ENCODE measurements at regions not wholly inside any gene's neighbourhood (a gene's known extent, or its start where the extent isn't known, plus 50 kb on each side); places are given as distances from the start of the nearest gene placed in this dataset.

DNA sequence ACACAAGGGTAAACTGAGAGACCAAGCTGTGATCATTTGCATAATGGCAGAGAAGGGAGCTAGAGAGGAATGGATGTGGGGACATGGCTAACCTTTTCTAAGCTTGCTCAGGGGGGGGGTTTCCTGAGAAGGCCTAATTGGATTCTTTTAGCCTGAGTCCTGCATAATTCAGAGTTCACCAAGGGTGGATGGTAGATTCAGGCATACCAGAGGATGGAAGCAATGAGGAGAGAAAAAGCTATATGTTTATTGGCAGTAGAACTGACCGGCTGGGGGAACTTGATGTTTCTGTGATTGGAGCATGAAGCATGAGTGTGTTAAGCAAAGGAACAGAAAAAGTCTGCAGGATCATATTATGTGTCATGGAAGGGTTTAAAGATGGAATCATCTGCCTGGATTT lies 65.9 kb upstream of the KLF12 start:
- in situ Hi-C loops (cut with MboI), result no loop called here
- Histone ChIP-seq H3K4me3 (no peak overlapping the region), H3K4me1 (ENCODE audit: control insufficient read depth, insufficient read depth, low read length) (no peaks in the 10 kb centered on the region), H2AFZ (ENCODE audit: control insufficient read depth, low read depth, low read length) (no peak overlapping the region), H3K9me3 (replicated peaks; ENCODE audit: control insufficient read depth, insufficient read depth, low read length) (no peaks in the 10 kb centered on the region), H3K4me2 (ENCODE audit: control insufficient read depth, insufficient read depth) (no peak overlapping the region), H4K20me1 (ENCODE audit: control insufficient read depth, insufficient read depth) (no peaks in the 10 kb centered on the region), H3K9ac (ENCODE audit: control insufficient read depth, insufficient read depth, low read length) (no peak overlapping the region), H3K79me2 (ENCODE audit: control insufficient read depth, insufficient read depth, low read length) (no peaks in the 10 kb centered on the region), H3K27ac (ENCODE audit: control insufficient read depth, insufficient read depth) (no peak overlapping the region), H3K36me3 (ENCODE audit: control insufficient read depth in 2 of 2, insufficient read depth in 2 of 2, low read length in 1 of 2) (no peaks in the 10 kb centered on the region), H3K27me3 (replicated peaks in 1 of 2; ENCODE audit: control insufficient read depth in 2 of 2, insufficient read depth in 2 of 2, low read length in 1 of 2) (no peaks in the 10 kb centered on the region; a peak in 1 of 4 replicates)
- WGBS (ENCODE audit: insufficient coverage, insufficient replicate concordance, low lambda C conversion rate, missing lambda C conversion rate), result 92% methylated on average over 1 of the region's 1 CpG
- ChIA-PET RAD21 (ENCODE audit: unreplicated experiment) (no interaction called here), SMC1A (ENCODE audit: uncharacterized antibody, unreplicated experiment) (interaction anchor here (0.9 kb wide), 1 partner anchor 10 kb away, joined by 3 read pairs; no protein-coding TSS in a partner anchor), POLR2A (no interaction called here), CTCF (no interaction called here)
- ATAC-seq (no peak), FAIRE-seq (no peak), DNase-seq (ENCODE audit: low read depth, low spot score) (no peak)
- no peak for TF ChIP-seq NR2C1 (IDR thresholded peaks at IDR 0.05)
- TF ChIP-seq CHD4 (IDR thresholded peaks at IDR 0.05), result no peak
- TF ChIP-seq CREM (IDR thresholded peaks at IDR 0.05; ENCODE audit: low read depth), result no peak
- TF ChIP-seq CTCF (IDR thresholded peaks at IDR 0.05 in 2 of 3, conservative IDR thresholded peaks at IDR 0.05 in 1 of 3; ENCODE audit: control insufficient read depth in 2 of 3, extremely low read depth in 1 of 3, insufficient read depth in 1 of 3, low read depth in 3 of 3, low read length in 3 of 3), result no peak
- TF ChIP-seq NFIC (IDR thresholded peaks at IDR 0.05; ENCODE audit: low read depth, low read length), result no peak
- TF ChIP-seq, protein P1, sequence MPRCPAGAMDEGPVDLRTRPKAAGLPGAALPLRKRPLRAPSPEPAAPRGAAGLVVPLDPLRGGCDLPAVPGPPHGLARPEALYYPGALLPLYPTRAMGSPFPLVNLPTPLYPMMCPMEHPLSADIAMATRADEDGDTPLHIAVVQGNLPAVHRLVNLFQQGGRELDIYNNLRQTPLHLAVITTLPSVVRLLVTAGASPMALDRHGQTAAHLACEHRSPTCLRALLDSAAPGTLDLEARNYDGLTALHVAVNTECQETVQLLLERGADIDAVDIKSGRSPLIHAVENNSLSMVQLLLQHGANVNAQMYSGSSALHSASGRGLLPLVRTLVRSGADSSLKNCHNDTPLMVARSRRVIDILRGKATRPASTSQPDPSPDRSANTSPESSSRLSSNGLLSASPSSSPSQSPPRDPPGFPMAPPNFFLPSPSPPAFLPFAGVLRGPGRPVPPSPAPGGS (IDR thresholded peaks at IDR 0.05; ENCODE audit: borderline replicate concordance, insufficient read depth, low read depth, low read length, poor library complexity, severe bottlenecking), result no peak
- no peak for TF ChIP-seq TARDBP (IDR thresholded peaks at IDR 0.05; ENCODE audit: borderline replicate concordance)
- TF ChIP-seq, protein P2, sequence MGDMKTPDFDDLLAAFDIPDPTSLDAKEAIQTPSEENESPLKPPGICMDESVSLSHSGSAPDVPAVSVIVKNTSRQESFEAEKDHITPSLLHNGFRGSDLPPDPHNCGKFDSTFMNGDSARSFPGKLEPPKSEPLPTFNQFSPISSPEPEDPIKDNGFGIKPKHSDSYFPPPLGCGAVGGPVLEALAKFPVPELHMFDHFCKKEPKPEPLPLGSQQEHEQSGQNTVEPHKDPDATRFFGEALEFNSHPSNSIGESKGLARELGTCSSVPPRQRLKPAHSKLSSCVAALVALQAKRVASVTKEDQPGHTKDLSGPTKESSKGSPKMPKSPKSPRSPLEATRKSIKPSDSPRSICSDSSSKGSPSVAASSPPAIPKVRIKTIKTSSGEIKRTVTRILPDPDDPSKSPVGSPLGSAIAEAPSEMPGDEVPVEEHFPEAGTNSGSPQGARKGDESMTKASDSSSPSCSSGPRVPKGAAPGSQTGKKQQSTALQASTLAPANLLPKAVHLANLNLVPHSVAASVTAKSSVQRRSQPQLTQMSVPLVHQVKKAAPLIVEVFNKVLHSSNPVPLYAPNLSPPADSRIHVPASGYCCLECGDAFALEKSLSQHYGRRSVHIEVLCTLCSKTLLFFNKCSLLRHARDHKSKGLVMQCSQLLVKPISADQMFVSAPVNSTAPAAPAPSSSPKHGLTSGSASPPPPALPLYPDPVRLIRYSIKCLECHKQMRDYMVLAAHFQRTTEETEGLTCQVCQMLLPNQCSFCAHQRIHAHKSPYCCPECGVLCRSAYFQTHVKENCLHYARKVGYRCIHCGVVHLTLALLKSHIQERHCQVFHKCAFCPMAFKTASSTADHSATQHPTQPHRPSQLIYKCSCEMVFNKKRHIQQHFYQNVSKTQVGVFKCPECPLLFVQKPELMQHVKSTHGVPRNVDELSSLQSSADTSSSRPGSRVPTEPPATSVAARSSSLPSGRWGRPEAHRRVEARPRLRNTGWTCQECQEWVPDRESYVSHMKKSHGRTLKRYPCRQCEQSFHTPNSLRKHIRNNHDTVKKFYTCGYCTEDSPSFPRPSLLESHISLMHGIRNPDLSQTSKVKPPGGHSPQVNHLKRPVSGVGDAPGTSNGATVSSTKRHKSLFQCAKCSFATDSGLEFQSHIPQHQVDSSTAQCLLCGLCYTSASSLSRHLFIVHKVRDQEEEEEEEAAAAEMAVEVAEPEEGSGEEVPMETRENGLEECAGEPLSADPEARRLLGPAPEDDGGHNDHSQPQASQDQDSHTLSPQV (IDR thresholded peaks at IDR 0.05), result no peak
- no TSS peak for BruUV-seq (replicated peaks)
- intact Hi-C loops (cut with micrococcal nuclease; ENCODE audit: unreplicated experiment), result no loop called here
